Gastroesophageal sphincter (tissue), 3 donors: ENCODE measurements at regions not wholly inside any gene's neighbourhood (a gene's known extent, or its start where the extent isn't known, plus 50 kb on each side); places are given as distances from the start of the nearest gene placed in this dataset.

Source experiments
- CTCF ChIP-seq, 4 experiments: fragments of 200-600 bp in 2 of 4; fragments of 450-650 bp in 2 of 4; sonication (generic) in 1 of 4; IDR thresholded peaks; one replicate each; pipeline ENCODE4 v1.5.1; 2017 to 2019; ENCODE audit warnings: antibody characterized with exemption in 4 of 4, mild to moderate bottlenecking in 2 of 4, moderate library complexity in 2 of 4
- POLR2A ChIP-seq, 2 donors: fragments of 450-650 bp; IDR thresholded peaks; one replicate each; pipeline ENCODE4 v1.6.1; 2017; ENCODE audit warnings: antibody characterized with exemption in 2 of 2, mild to moderate bottlenecking in 2 of 2, moderate library complexity in 1 of 2
- POLR2AphosphoS5 ChIP-seq: sonication (generic); formaldehyde crosslinking; IDR thresholded peaks from one replicate; pipeline ENCODE4 v1.6.1; 2017; ENCODE audit warnings: antibody characterized with exemption

DNA sequence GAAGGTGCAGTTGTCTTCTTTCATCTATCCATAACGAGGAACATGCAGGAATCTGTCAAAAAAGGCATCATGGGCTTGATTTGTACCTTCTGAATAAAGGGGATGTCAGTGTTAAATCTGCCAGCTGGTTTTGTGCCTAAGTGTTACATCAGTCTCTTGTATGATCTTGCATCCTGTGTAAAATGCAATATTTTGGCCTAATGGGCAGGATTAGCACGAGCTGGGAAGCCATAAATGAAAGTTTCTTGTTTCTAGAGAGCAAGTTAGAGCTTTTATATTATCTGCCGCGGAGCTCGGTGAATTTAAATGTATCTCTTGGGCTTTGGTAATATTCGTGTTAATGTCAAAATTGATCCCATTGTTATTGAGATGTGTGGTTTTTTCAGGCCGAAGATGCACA, 526.1 kb upstream of the WWC1 start:
- no peak for TF ChIP-seq CTCF (IDR thresholded peaks at IDR 0.05)
- no peak for TF ChIP-seq POLR2AphosphoS5
- no peak for TF ChIP-seq POLR2A (IDR thresholded peaks at IDR 0.05)
